ENCODE measurements at regions not wholly inside any gene's neighbourhood (a gene's known extent, or its start where the extent isn't known, plus 50 kb on each side); places are given as distances from the start of the nearest gene placed in this dataset.

DNA sequence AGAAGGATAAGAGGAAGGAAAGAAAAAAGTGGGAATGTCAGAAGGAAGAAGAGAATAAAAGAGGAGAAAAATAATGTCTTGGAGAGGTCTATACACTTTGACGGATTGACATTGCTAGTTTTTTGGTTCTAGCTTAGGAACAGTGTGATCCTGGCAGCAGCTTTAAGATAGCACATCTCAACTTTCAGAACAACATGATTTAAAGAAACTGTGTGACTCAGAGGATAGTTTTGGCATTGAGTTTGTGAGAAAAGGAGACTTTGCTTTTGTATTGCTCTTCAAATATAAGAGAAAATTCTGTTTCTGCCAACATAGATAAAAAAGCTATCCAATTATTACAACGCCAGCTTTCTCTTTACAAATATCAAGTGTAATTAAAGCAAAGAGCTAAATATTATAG, 260.7 kb upstream of the ARRDC3 start:
- Histone ChIP-seq H3K9ac (replicated peaks; ENCODE audit: extremely low read depth, insufficient read depth, low read length) (no peak overlapping the region), H3K9me1 (replicated peaks; ENCODE audit: control insufficient read depth, extremely low read depth, insufficient read depth, low read length) (no peaks in the 10 kb centered on the region), H3K27me3 (ENCODE audit: control insufficient read depth in 2 of 2, insufficient read depth in 2 of 2, low read length in 2 of 2) (no peaks in the 10 kb centered on the region), H3K4me1 (ENCODE audit: control insufficient read depth, extremely low read depth, insufficient read depth, low read length) (no peaks in the 10 kb centered on the region), H3K79me2 (ENCODE audit: control insufficient read depth, insufficient read depth, low read length) (no peaks in the 10 kb centered on the region), H3K4me2 (ENCODE audit: insufficient read depth, low read length) (no peak overlapping the region), H3K36me3 (ENCODE audit: control insufficient read depth in 2 of 2, extremely low read depth in 1 of 2, insufficient read depth in 2 of 2, low read length in 2 of 2) (no peaks in the 10 kb centered on the region), H4K20me1 (replicated peaks; ENCODE audit: control insufficient read depth, extremely low read depth, insufficient read depth, low read length) (no peaks in the 10 kb centered on the region), H3K4me3 (replicated peaks in 1 of 3; ENCODE audit: insufficient read depth in 1 of 3, low read depth in 1 of 3, low read length in 3 of 3) (no peak overlapping the region), H3K27ac (ENCODE audit: insufficient read depth, low read depth, low read length) (no peak overlapping the region), H3K9me3 (replicated peaks; ENCODE audit: control insufficient read depth, insufficient read depth, low read length) (no peaks in the 10 kb centered on the region), H2AFZ (ENCODE audit: low read depth, low read length) (no peak overlapping the region)
- ChIA-PET POLR2A (no interaction called here), CTCF (interaction anchor here (1.3 kb wide), 1 partner anchor 10 kb away, joined by 3 read pairs; no protein-coding TSS in a partner anchor)
- dilution Hi-C loops (cut with MboI; ENCODE audit: extremely low pct_ligation_motif_present, low sequenced_read_pairs), result no loop called here
- no peak for FAIRE-seq
- no peak for TF ChIP-seq JUN (IDR thresholded peaks at IDR 0.05; ENCODE audit: borderline replicate concordance, insufficient read depth, insufficient read length, low read depth)
- no peak for TF ChIP-seq POLR2AphosphoS5 (IDR thresholded peaks at IDR 0.05; ENCODE audit: insufficient read depth, low read depth, low read length)
- no peak for TF ChIP-seq GATA2 (IDR thresholded peaks at IDR 0.05; ENCODE audit: insufficient read depth, insufficient read length, low read depth, low read length)
- TF ChIP-seq FOS (IDR thresholded peaks at IDR 0.05; ENCODE audit: borderline replicate concordance, insufficient read depth, low read length), result no peak
- TF ChIP-seq EZH2 (IDR thresholded peaks at IDR 0.05; ENCODE audit: borderline replicate concordance, low read depth, low read length, severe bottlenecking), result no peak
- TF ChIP-seq, protein P1, sequence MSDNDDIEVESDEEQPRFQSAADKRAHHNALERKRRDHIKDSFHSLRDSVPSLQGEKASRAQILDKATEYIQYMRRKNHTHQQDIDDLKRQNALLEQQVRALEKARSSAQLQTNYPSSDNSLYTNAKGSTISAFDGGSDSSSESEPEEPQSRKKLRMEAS (IDR thresholded peaks at IDR 0.05; ENCODE audit: insufficient read depth, insufficient read length), result no peak
- no peak for TF ChIP-seq POLR2A (IDR thresholded peaks at IDR 0.05; ENCODE audit: low read depth, low read length)
- intact Hi-C loops (cut with micrococcal nuclease), result loop anchor here (2.0 to 5.0 kb wide), 2 partner anchors 43 to 141 kb away; no protein-coding TSS in a partner anchor
- BruUV-seq (replicated peaks), result no TSS peak
- no peak for DNase-seq (ENCODE audit: low read depth, low spot score)

DNA sequence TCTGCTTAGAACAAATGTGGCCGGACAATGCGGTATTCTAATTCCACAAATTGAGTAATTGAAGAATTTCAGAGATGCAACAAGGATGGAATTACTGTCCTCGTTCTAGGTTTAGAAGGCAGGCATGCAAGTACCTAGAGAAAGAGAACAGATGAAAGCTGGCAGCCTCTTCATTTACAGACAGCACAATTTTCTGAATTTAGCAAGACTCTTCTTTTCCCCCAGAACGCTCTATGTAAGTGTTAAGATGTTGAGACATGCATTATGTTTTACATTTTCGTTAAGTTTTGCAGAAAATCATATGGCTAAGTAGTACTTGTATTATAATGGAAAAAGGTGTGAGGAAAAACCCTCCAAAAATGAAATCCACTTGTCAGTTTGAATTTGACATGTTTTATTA, 259.5 kb upstream of the ARRDC3 start:
- Histone ChIP-seq H3K36me3 (ENCODE audit: control insufficient read depth in 2 of 2, extremely low read depth in 1 of 2, insufficient read depth in 2 of 2, low read length in 2 of 2) (no peaks in the 10 kb centered on the region), H3K4me3 (replicated peaks in 1 of 3; ENCODE audit: insufficient read depth in 1 of 3, low read depth in 1 of 3, low read length in 3 of 3) (no peak overlapping the region), H4K20me1 (replicated peaks; ENCODE audit: control insufficient read depth, extremely low read depth, insufficient read depth, low read length) (no peaks in the 10 kb centered on the region), H3K4me1 (ENCODE audit: control insufficient read depth, extremely low read depth, insufficient read depth, low read length) (no peaks in the 10 kb centered on the region), H3K9me1 (replicated peaks; ENCODE audit: control insufficient read depth, extremely low read depth, insufficient read depth, low read length) (no peaks in the 10 kb centered on the region), H2AFZ (ENCODE audit: low read depth, low read length) (no peak overlapping the region), H3K27ac (ENCODE audit: insufficient read depth, low read depth, low read length) (no peak overlapping the region), H3K4me2 (ENCODE audit: insufficient read depth, low read length) (no peak overlapping the region), H3K9ac (replicated peaks; ENCODE audit: extremely low read depth, insufficient read depth, low read length) (no peak overlapping the region), H3K27me3 (ENCODE audit: control insufficient read depth in 2 of 2, insufficient read depth in 2 of 2, low read length in 2 of 2) (no peaks in the 10 kb centered on the region), H3K79me2 (ENCODE audit: control insufficient read depth, insufficient read depth, low read length) (no peaks in the 10 kb centered on the region), H3K9me3 (replicated peaks; ENCODE audit: control insufficient read depth, insufficient read depth, low read length) (no peaks in the 10 kb centered on the region)
- FAIRE-seq, result no peak
- dilution Hi-C loops (cut with MboI; ENCODE audit: extremely low pct_ligation_motif_present, low sequenced_read_pairs), result no loop called here
- BruUV-seq (replicated peaks), result no TSS peak
- intact Hi-C loops (cut with micrococcal nuclease), result loop anchor here (2.0 to 5.0 kb wide), 2 partner anchors 44 to 140 kb away; no protein-coding TSS in a partner anchor
- CTCF ChIA-PET, result interaction anchor here (0.5 to 2.8 kb wide), 34 partner anchors 9 to 1717 kb away, joined by 3 to 22 read pairs (median 4); no protein-coding TSS in a partner anchor
- no peak for DNase-seq (ENCODE audit: low read depth, low spot score)
- POLR2A ChIA-PET, result no interaction called here
- no peak for TF ChIP-seq JUN (IDR thresholded peaks at IDR 0.05; ENCODE audit: borderline replicate concordance, insufficient read depth, insufficient read length, low read depth)
- TF ChIP-seq, protein P1 (IDR thresholded peaks at IDR 0.05; ENCODE audit: insufficient read depth, insufficient read length), result no peak
- TF ChIP-seq, protein P2, sequence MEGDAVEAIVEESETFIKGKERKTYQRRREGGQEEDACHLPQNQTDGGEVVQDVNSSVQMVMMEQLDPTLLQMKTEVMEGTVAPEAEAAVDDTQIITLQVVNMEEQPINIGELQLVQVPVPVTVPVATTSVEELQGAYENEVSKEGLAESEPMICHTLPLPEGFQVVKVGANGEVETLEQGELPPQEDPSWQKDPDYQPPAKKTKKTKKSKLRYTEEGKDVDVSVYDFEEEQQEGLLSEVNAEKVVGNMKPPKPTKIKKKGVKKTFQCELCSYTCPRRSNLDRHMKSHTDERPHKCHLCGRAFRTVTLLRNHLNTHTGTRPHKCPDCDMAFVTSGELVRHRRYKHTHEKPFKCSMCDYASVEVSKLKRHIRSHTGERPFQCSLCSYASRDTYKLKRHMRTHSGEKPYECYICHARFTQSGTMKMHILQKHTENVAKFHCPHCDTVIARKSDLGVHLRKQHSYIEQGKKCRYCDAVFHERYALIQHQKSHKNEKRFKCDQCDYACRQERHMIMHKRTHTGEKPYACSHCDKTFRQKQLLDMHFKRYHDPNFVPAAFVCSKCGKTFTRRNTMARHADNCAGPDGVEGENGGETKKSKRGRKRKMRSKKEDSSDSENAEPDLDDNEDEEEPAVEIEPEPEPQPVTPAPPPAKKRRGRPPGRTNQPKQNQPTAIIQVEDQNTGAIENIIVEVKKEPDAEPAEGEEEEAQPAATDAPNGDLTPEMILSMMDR (IDR thresholded peaks at IDR 0.05; ENCODE audit: extremely low read depth in 1 of 2, insufficient read depth in 1 of 2, low read depth in 1 of 2, low read length in 2 of 2), result no peak
- no peak for TF ChIP-seq FOS (IDR thresholded peaks at IDR 0.05; ENCODE audit: borderline replicate concordance, insufficient read depth, low read length)
- TF ChIP-seq MYC (IDR thresholded peaks at IDR 0.05; ENCODE audit: low read depth, low read length), result no peak
- TF ChIP-seq POLR2A (IDR thresholded peaks at IDR 0.05; ENCODE audit: low read depth, low read length), result no peak
- no peak for TF ChIP-seq POLR2AphosphoS5 (IDR thresholded peaks at IDR 0.05; ENCODE audit: insufficient read depth, low read depth, low read length)
- no peak for TF ChIP-seq EZH2 (IDR thresholded peaks at IDR 0.05; ENCODE audit: borderline replicate concordance, low read depth, low read length, severe bottlenecking)
- no peak for TF ChIP-seq GATA2 (IDR thresholded peaks at IDR 0.05; ENCODE audit: insufficient read depth, insufficient read length, low read depth, low read length)

All from endothelial cell of umbilical vein (primary cell).